Panc1 (cell line): ENCODE measurements at regions not wholly inside any gene's neighbourhood (a gene's known extent, or its start where the extent isn't known, plus 50 kb on each side); places are given as distances from the start of the nearest gene placed in this dataset.

Experiments
- ATAC-seq: fragments of 200-7000 bp; cut with Tn5 transposase; 2 replicates; pipeline ENCODE4 v1.9.1; 2020; ENCODE audit warnings: mild to moderate bottlenecking, moderate library complexity
- BruUV-seq: library from RNA; stranded (reverse); fragments of 400-500 nt; replicated peaks from 2 replicates; lab custom pipeline; 2021; lab: Mats Ljungman, UMichigan
- CTCF ChIA-PET: fragments of 300-600 bp; sonication (Branson Sonifier 250); formaldehyde crosslinking; loops from one replicate; lab custom pipeline; 2022; ENCODE audit warnings: antibody characterized with exemption; lab: Charles Lee
- POLR2A ChIA-PET: fragments of 300-600 bp; sonication (Branson Sonifier 250); formaldehyde crosslinking; loops from one replicate; lab custom pipeline; 2022; ENCODE audit warnings: antibody characterized with exemption; lab: Charles Lee
- DNase-seq: peaks from one replicate; pipeline ENCODE4 v3.0.0-alpha.2; 2010; ENCODE audit warnings: low read depth, low spot score
- H3K27ac ChIP-seq: 2 replicates; pipeline ENCODE4 v1.5.1; 2011; ENCODE audit warnings: mild to moderate bottlenecking, low read length, inconsistent platforms
- H3K27me3 ChIP-seq: fragments of 200-500 bp; sonication (Bioruptor generic); 2 replicates; pipeline ENCODE4 v1.6.0; 2014; ENCODE audit warnings: low read length, inconsistent platforms; ENCODE audit not compliant: control insufficient read depth, insufficient read depth
- H3K36me3 ChIP-seq: fragments of 200-500 bp; sonication (Bioruptor generic); 2 replicates; pipeline ENCODE4 v1.5.1; 2014; ENCODE audit warnings: inconsistent platforms, mild to moderate bottlenecking, low read length, moderate library complexity; ENCODE audit not compliant: control insufficient read depth, insufficient read depth
- H3K4me1 ChIP-seq: 2 replicates; pipeline ENCODE4 v1.5.1; 2011; ENCODE audit warnings: inconsistent platforms, mild to moderate bottlenecking, low read length, moderate library complexity; ENCODE audit not compliant: control insufficient read depth, insufficient read depth
- H3K4me3 ChIP-seq, 2 experiments: 2 replicates each; pipeline ENCODE4 v1.5.1; 2011 to 2012; ENCODE audit warnings: low read depth in 2 of 2, low read length in 2 of 2, mild to moderate bottlenecking in 2 of 2, inconsistent platforms in 1 of 2, moderate library complexity in 1 of 2
- H3K9me3 ChIP-seq: fragments of 200-500 bp; sonication (Bioruptor generic); 2 replicates; pipeline ENCODE4 v1.5.1; 2014; ENCODE audit warnings: low read depth, mild to moderate bottlenecking, inconsistent platforms, low read length, moderate library complexity; ENCODE audit not compliant: control insufficient read depth, insufficient read depth
- CTCF ChIP-seq: fragments of 450-650 bp; IDR thresholded peaks from 2 replicates; pipeline ENCODE4 v1.5.1; 2017; ENCODE audit warnings: mild to moderate bottlenecking
- POLR2AphosphoS5 ChIP-seq: IDR thresholded peaks from 2 replicates; pipeline ENCODE4 v1.6.1; 2012; ENCODE audit warnings: mild to moderate bottlenecking, low read depth, low read length, moderate library complexity
- SIN3A ChIP-seq: IDR thresholded peaks from 2 replicates; pipeline ENCODE4 v1.6.1; 2012; ENCODE audit warnings: low read depth, mild to moderate bottlenecking, low read length, moderate library complexity, borderline replicate concordance; ENCODE audit not compliant: insufficient read depth
- TCF7L2 ChIP-seq: IDR thresholded peaks from 2 replicates; pipeline ENCODE4 v1.6.1; 2011; ENCODE audit warnings: mild to moderate bottlenecking, low read depth, low read length, inconsistent platforms
- in situ Hi-C: cut with HindIII; loops from 2 replicates; pipeline ENCODE4 v1.10.0; 2016; ENCODE audit warnings: low sequenced_read_pairs, low pct_unique_long_range_greater_than_20kb
- intact Hi-C: fragments of 100-400 bp; cut with micrococcal nuclease; formaldehyde crosslinking; loops from one replicate; pipeline ENCODE4 v1.10.0; 2022; ENCODE audit not compliant: unreplicated experiment
- TF ChIP-seq, protein P1 (sequence below), 2 experiments: IDR thresholded peaks; 2 replicates each; pipeline ENCODE4 v1.6.1; 2011 to 2012; ENCODE audit warnings: low read depth in 2 of 2, control low read depth in 1 of 2, low read length in 1 of 2, mild to moderate bottlenecking in 1 of 2, moderate library complexity in 1 of 2; ENCODE audit not compliant: insufficient read depth in 1 of 2

DNA sequence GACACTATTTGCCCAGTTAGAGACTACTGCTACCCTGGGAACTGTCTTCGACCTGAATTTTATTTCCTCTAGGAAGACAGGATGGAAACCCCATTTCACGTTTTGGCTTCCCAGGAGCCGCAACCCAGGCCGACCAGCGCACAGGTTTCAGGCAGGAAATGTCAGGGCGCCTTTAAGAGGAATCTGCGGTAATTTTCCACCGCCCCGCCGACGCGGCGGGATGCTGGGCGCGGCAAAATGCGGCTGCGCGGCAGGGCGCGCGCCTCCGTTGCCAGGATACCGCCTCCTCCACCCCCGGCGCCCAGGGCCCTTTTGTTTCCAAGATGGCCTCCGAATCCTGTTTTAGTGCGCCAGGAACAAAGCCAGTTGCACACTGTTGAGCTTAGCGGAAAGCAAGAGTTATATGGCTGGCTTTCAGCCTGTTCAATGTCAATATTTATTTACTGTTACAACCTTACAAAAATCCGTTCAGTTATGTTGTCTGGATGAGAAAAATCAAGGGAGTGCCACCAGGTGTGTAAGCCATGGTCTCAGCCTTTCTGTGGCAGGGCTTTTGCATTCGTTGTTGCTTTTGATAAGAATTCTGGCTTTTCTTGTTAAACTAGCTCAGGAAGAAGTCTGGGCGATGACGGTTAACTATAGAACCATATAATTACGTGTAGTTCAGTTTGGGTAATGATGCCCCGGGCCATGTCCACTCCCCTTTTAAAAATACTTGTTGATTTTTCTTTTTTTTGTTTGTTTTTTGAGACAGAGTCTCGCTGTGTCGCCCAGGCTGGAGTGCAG, 79.7 kb upstream of the CHD2 start:
- intact Hi-C loops (no loop called here), in situ Hi-C loops (no loop called here)
- H3K9me3 ChIP-seq, result no peaks in the 10 kb centered on the region
- ATAC-seq (peak; percentile 88), DNase-seq (no peak)
- TSS peak; percentile 98 for BruUV-seq
- H3K4me3 ChIP-seq, result peak overlapping the region; percentile 33 to 48
- no peaks in the 10 kb centered on the region for H3K36me3 ChIP-seq
- peaks cover 73% of the 10 kb centered on the region for H3K4me1 ChIP-seq
- no peaks in the 10 kb centered on the region for H3K27me3 ChIP-seq
- peak overlapping the region; percentile 100 for H3K27ac ChIP-seq
- CTCF ChIA-PET, result interaction anchor here (0.6 kb wide), 2 partner anchors 15 to 22 kb away, joined by 3 to 15 read pairs; no protein-coding TSS in a partner anchor
- POLR2A ChIA-PET, result interaction anchor here (0.5 to 3.3 kb wide), 7 partner anchors 11 to 65 kb away, joined by 3 to 26 read pairs (median 4); no protein-coding TSS in a partner anchor
- TF ChIP-seq TCF7L2 (0 out of 2 replicates have a peak, but pooled peaks have one; percentile 19), POLR2AphosphoS5 (peak; percentile 41), SIN3A (no peak)
- TF ChIP-seq, protein P1, sequence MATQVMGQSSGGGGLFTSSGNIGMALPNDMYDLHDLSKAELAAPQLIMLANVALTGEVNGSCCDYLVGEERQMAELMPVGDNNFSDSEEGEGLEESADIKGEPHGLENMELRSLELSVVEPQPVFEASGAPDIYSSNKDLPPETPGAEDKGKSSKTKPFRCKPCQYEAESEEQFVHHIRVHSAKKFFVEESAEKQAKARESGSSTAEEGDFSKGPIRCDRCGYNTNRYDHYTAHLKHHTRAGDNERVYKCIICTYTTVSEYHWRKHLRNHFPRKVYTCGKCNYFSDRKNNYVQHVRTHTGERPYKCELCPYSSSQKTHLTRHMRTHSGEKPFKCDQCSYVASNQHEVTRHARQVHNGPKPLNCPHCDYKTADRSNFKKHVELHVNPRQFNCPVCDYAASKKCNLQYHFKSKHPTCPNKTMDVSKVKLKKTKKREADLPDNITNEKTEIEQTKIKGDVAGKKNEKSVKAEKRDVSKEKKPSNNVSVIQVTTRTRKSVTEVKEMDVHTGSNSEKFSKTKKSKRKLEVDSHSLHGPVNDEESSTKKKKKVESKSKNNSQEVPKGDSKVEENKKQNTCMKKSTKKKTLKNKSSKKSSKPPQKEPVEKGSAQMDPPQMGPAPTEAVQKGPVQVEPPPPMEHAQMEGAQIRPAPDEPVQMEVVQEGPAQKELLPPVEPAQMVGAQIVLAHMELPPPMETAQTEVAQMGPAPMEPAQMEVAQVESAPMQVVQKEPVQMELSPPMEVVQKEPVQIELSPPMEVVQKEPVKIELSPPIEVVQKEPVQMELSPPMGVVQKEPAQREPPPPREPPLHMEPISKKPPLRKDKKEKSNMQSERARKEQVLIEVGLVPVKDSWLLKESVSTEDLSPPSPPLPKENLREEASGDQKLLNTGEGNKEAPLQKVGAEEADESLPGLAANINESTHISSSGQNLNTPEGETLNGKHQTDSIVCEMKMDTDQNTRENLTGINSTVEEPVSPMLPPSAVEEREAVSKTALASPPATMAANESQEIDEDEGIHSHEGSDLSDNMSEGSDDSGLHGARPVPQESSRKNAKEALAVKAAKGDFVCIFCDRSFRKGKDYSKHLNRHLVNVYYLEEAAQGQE (IDR thresholded peaks at IDR 0.05; ENCODE audit: insufficient read depth in 1 of 2, low read depth in 2 of 2, low read length in 1 of 2), result no peak

GRCh38 chr15:92821491-92822116, 78.5 kb upstream of the CHD2 start:
- Histone ChIP-seq H3K36me3 (no peaks in the 10 kb centered on the region), H3K27ac (peak overlapping the region; percentile 100), H3K9me3 (no peaks in the 10 kb centered on the region), H3K4me3 (no peak overlapping the region), H3K27me3 (no peaks in the 10 kb centered on the region), H3K4me1 (peaks cover 80% of the 10 kb centered on the region)
- ChIA-PET CTCF (no interaction called here), POLR2A (interaction anchor here (0.6 to 3.3 kb wide), 4 partner anchors 9 to 61 kb away, joined by 4 to 26 read pairs (median 13); no protein-coding TSS in a partner anchor)
- ATAC-seq (peak; percentile 18), DNase-seq (no peak)
- intact Hi-C loops (no loop called here), in situ Hi-C loops (no loop called here)
- no TSS peak for BruUV-seq
- TF ChIP-seq SIN3A (no peak), CTCF (no peak), TCF7L2 (no peak), POLR2AphosphoS5 (no peak)
- TF ChIP-seq, protein P1 (IDR thresholded peaks at IDR 0.05; ENCODE audit: insufficient read depth in 1 of 2, low read depth in 2 of 2, low read length in 1 of 2), result no peak
